NCI-H82 treated with DMSO at 0.1 percent for 48 hours (cell line): ENCODE measurements at regions not wholly inside any gene's neighbourhood (a gene's known extent, or its start where the extent isn't known, plus 50 kb on each side); places are given as distances from the start of the nearest gene placed in this dataset.
"Not testable (repeated sequence)": the region's sequence is repeated elsewhere in the genome, so short reads cannot be mapped to it uniquely, and the experiment has no call there.

ENCODE experiments used
- DNase-seq: peaks from one replicate; lab custom pipeline; 2025; ENCODE audit not compliant: unreplicated experiment; lab: John Stamatoyannopoulos, UW

- DNase-seq: no peak
Observed at GRCh38 chr16:73965591-73965990, 331.0 kb upstream of the PSMD7 start.

- DNase-seq: peak; percentile 51
Observed at GRCh38 chr16:73956587-73957494, 339.8 kb upstream of the PSMD7 start.

GRCh38 chr16:73955702-73956101 lies 340.9 kb upstream of the PSMD7 start:
- no peak for DNase-seq

GRCh38 chr16:73955255-73955654 lies 341.4 kb upstream of the PSMD7 start:
- DNase-seq: peak; percentile 38

DNA sequence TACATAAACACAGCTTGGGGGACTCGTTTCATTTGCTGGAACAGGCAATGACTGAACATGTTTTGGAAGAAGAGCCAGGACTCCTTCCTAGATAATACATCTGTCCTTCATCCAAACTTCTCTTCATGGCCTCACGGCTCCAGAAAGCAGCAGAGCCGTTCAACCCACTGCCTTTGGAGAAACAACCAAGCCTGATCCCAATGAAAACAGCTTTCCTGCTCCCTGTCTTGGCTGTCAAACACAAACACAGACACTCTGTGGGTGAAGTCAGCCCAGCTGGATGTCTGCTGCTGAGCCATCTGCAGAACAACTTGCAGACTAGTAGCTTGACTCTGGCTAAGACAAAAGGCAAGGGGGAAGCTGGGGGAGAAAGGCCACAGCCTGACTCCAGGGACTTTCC lies 345.1 kb upstream of the PSMD7 start:
- no peak for DNase-seq

DNA sequence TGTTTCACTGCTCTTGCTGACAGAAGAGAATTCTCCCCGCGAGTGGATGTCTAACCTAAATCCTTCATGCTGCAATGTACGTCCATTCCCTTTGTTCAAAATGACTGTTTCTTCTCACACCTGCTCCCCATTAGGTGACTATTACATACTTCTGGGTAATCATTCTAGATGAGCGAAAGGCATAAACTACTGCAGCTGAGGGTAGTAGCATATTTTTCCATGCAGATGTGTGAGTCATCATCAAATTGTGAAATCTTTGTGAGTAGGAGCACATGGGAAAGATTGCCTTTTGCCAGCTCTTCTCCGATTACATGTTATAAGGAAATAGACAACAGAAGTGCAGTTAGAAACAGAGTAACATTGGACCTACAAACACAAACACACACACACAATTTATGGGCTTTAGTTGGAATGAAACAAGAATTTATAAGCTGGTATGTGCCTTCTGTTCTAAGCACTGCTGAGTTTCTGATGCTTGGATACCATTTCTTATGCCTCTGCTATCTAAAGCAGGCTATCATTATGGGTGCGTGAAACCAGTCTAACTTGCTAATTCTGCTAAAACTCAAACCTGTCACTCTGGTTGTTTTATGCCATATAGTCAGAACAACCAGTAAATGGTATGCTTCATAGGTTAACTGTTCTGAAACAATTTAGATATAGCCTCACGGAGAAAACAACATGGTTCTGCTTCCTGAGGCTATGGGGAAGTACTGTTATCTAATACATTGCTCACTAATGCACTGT lies 346.9 kb upstream of the PSMD7 start:
- DNase-seq: no peak

DNA sequence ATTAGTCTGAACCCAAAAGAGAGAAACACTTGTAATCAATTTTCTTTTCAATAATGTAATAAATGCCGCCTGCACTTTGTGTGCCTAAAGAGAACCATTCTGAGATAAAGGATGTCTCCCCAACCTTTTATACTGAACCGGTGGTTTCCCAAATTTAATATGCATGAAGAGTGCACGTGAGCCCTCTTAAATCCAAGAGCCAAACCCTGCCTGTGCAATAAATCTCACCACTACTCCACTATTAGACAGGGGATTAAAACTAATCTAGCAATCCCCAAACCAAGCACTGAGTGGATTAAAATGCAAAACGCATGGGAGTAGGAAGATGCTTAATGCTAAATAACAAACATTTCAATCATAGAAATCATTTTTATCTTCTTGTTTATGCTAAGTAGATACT lies 351.0 kb upstream of the PSMD7 start:
- DNase-seq: peak; percentile 80

DNA sequence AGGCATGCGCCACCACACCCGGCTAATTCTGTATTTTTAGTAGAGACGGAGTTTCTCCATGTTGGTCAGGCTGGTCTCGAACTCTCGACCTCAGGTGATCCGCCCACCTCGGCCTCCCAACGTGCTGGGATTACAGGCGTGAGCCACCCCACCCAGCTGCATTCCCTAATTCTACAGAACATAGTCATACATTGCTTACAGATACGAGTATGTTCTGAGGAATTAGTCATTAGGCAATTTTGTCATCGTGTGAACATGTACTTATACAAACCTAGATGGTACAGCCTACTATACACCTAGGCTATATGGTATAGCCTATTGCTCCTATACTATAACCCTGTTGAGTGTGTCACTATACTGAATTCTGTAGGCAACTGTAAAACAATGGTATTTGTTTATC lies 353.4 kb upstream of the PSMD7 start:
- DNase-seq: not testable (repeated sequence)

- not testable (repeated sequence) for DNase-seq
Observed at GRCh38 chr16:73940786-73941185, 355.8 kb upstream of the PSMD7 start.

GRCh38 chr16:73923951-73924350 lies 372.7 kb upstream of the PSMD7 start:
- no peak for DNase-seq

GRCh38 chr16:73921295-73921694 lies 375.3 kb upstream of the PSMD7 start:
- DNase-seq: no peak

- DNase-seq: no peak
Observed at GRCh38 chr16:73916829-73917594, 379.6 kb upstream of the PSMD7 start.

- DNase-seq: no peak
Observed at GRCh38 chr16:73915935-73916334, 380.7 kb upstream of the PSMD7 start.

DNA sequence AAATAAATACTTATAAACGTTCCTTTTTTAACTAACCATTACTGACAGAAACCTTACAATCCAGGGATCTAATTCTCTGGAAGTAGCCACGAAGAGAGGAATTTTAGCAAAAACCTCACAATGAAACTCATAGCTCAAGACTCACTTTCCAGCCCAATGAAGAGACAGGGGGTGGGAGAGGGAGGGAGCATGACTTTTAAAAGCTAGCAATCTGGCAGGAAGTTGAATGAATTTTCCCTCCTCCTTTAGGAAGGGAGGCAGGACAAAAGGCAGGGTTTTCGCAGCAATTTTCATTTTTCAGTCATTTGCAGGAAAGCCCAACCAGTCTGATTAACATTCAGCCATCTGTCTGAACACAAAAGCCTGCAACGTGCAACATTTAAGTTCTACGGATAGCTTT lies 381.5 kb upstream of the PSMD7 start:
- DNase-seq: no peak

- DNase-seq: no peak
Observed at GRCh38 chr16:73912850-73913249, 383.8 kb upstream of the PSMD7 start.

- no peak for DNase-seq
Observed at GRCh38 chr16:73912281-73912680, 384.3 kb upstream of the PSMD7 start.

DNA sequence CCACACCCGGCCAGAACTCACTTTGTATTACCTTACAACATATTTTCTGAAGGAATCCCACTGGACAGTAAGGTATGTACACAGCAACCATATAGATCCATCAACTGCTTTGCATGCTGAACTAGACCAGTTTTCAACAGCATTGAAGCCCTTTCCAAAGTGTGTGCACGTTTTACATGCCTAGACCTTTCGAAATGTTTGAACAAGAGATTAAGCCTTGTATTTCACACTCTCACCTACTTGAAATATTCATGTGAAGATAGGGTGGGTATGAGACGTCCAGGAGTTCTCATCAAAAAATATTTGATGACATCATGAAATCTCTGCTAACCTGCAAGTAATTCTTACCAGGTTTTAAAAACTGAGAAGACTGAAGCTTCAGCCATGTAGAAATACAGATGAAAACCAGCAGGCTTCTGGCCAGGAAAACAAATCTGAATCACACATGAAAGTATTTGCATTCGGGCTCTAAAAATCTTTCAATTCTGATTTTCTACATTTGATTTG lies 387.0 kb upstream of the PSMD7 start:
- no peak for DNase-seq

- peak; percentile 82 for DNase-seq
Observed at GRCh38 chr16:73891129-73891542, 405.5 kb upstream of the PSMD7 start.

- no peak for DNase-seq
Observed at GRCh38 chr16:73890186-73891128, 406.2 kb upstream of the PSMD7 start.

DNA sequence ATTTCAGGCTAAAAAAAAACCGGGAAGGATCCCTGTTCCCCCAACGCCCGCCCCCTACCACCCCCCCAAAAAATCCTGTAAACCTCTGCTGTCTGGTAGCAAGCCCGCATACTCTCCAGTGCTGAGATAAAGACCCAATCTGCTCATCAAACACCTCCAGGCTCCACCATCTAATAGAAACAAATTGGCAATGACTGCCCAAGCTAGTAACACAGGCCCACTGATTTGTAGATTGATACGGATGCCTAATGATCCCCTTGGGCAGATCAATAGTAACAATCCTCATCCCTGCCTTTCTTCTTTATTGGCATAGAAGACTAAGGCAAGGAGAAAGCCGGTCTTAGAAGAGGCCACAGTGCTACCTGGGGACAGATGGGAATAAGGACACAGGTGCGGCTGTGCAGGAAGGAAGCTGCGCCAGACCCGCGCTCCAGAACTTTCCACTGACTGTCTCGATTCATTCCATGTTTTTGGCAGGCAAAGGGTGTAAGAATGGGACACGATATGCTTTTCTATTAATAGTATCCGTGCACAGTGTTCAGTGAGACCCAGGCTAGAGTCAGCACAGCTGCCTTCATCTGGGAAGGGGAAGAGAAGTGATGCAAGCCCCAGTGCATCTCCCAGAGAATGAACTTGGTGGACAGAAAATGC lies 407.6 kb upstream of the PSMD7 start:
- DNase-seq: no peak
